Right renal cortex interstitium (tissue), 3 donors: ENCODE measurements at regions not wholly inside any gene's neighbourhood (a gene's known extent, or its start where the extent isn't known, plus 50 kb on each side); places are given as distances from the start of the nearest gene placed in this dataset.
"Not testable (repeated sequence)": the region's sequence is repeated elsewhere in the genome, so short reads cannot be mapped to it uniquely, and the experiment has no call there.

Experiments used
- DNase-seq, 3 donors: peaks; one replicate each; pipeline ENCODE4 v3.0.0-alpha.2; 2013; ENCODE audit warnings: low read depth in 3 of 3, low spot score in 2 of 3

GRCh38 chrY:26372480-26372879, 750.6 kb downstream of the CDY1 start:
- not testable (repeated sequence) for DNase-seq

GRCh38 chrY:26408671-26409328, 786.9 kb downstream of the CDY1 start:
- DNase-seq: no peak

GRCh38 chrY:26409329-26409712, 787.4 kb downstream of the CDY1 start:
- no peak for DNase-seq
